Epithelial cell of proximal tubule (primary cell): ENCODE measurements at regions not wholly inside any gene's neighbourhood (a gene's known extent, or its start where the extent isn't known, plus 50 kb on each side); places are given as distances from the start of the nearest gene placed in this dataset.

Source experiments
- DNase-seq: peaks from one replicate; pipeline ENCODE4 v3.0.0-alpha.2; 2011; ENCODE audit warnings: low read depth
- H3K4me3 ChIP-seq: 2 replicates; pipeline ENCODE4 v1.5.1; 2011; ENCODE audit warnings: low read depth, mild to moderate bottlenecking, low read length
- CTCF ChIP-seq: conservative IDR thresholded peaks from 2 replicates; pipeline ENCODE4 v1.5.1; 2012; ENCODE audit warnings: low read depth, mild to moderate bottlenecking, low read length

DNA sequence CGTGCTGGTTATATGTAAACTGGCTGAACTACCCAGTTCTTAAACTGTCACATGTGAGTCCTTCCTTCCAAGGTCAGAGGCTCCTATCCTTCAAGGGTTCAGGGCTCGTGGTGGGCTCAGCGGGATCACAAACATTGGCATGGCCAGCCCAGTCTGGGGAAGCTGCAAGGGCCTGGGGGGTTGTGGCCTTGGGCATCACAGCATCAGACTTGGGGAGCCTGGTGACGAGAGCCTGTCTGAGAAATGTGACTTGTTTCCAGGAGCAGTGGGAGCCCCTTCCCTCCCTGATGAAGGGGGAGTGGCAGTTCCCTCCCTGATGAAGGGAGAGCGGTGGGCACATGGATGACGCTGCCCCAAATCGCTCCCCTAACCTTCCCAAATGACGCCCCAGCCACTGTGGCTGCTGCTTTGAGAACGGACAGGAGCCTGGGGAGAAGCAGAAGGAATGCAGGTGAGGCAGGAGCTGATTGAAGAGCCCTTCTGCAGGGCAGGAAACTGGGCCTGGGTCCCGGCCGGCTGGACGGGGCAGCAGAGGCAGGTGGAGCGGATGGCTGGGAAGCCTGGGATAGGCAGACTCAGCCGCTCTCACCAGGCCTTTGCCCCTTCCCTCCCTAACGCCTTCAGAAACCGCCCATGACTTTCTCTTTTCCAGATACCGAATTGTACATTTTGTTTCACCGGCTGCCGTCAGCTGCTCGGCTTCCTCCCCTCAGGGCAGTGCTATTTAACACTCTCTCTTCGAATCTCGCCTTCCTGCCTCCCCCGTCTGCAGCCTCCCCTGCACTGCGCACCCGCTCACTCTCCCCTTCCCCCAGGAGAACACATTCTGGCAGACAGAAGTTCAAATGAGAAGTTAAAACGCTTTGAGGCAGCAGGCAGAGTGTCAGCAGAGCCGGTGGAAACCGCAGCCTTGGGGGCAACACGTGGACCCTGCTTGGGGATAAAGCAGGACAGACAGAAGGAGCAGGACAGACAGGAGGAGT, 1486.7 kb downstream of the BRD1 start:
- TF ChIP-seq CTCF: no peak
- no peak overlapping the region for H3K4me3 ChIP-seq
- DNase-seq: no peak

DNA sequence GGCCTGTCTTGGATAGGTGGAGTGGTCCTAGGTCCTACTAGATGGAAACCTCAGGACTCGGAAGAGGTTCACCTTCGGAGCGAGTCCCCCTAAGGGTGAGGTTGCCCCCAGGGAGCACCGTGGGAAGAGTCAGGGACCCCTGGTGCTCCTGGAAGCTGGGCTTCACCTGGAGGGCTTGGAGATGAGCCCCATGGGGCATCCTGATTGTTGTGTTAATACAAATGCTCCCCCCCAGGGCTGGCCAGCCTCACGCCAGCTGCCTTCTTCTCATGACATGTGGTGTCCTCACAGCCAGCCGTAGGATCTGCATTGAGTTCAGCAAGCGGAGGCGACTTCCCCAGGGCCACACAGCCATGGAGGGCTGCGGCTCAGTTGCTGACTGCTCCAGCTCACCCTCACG, 1487.5 kb downstream of the BRD1 start:
- H3K4me3 ChIP-seq: no peak overlapping the region
- TF ChIP-seq CTCF: no peak
- no peak for DNase-seq

DNA sequence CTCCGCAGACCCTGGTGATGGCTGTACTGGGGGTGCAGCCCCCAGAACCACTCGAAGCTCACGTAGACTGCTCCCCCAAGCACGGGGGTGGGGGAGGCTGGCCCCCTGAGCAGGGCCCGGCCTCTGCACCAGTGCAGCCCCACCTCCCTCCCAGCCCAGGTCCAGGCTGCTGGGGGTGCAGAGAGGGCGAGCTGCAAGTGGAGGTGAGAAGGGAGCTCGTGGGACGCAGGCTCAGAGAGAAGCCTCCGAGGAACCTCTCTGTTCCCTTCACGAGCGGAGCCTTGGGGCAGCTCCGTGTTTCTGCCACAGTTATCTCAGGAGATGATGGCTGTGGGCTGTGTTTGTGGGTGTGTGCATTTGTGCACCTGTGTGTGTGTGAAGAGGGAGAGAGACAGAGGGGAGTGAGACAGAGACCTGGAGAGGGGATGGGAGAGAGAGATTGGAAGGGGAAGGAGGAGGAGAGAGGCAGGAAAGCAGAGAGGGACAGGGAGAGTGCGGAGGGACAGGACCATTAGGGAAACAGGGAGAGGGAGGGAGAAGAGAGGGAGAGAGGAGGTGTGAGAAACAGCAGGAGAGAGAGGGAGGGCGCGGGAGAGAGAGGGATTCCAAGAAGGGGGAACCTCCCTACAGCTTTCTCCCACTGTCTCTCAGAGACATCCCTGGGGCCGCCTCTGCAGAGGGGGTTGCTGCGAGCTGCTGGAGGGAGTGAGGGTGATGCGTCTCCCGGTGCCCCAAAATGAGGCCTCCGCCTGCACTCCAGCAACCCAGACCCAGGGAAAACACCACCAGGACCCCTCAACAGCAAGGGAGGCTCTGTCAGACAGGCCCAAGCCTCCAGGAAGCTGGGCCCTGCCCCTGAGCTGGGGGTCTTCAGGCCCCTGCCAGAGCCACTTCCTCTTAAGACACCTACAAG, 1488.6 kb downstream of the BRD1 start:
- no peak for DNase-seq
- no peak for TF ChIP-seq CTCF
- H3K4me3 ChIP-seq: no peak overlapping the region

DNA sequence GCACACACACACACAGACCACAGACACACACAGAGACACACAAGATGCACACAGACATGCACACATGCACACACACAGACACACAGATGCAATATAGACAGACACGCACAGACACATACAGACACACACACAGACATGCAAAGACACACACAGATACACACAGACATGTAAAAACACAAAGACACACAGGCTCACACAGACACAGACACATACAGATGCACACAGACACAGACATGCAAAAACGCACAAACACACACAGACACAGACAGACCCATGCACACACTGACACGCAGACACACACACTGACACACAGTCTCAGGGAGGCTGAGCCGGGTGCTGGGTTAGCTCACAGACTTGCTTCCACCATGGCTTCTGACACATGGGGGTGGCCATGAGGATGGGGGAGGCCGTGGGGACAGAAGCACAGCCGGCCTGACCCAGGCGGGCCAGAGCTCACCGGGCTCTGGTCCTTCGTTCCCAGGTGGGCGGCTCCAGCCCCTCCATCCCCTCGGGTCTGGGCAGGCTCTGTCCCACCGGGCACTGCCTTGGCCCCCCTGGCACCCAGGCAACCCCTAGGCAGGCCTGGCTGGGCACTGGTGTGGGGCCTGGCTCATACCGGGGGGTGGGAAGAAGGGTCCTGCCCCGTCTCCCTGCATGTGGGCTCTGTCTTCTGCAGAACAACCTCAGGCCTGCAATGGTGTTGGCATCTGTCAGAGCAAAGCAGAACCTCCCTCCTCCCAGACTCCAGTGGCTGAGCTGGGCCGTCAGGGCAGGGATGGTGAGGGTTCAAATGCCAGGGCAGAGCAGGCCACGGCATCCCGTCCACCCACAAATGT, 1489.5 kb downstream of the BRD1 start:
- no peak for DNase-seq
- H3K4me3 ChIP-seq: no peak overlapping the region
- TF ChIP-seq CTCF: no peak

- no peak overlapping the region for H3K4me3 ChIP-seq
- no peak for TF ChIP-seq CTCF
- no peak for DNase-seq
These were observed 1491.2 kb downstream of the BRD1 start for GRCh38 chr22:48336339-48337060.
